SU-DHL-6 (cell line): ENCODE measurements at regions not wholly inside any gene's neighbourhood (a gene's known extent, or its start where the extent isn't known, plus 50 kb on each side); places are given as distances from the start of the nearest gene placed in this dataset.

Source experiments
- CTCF ChIP-seq: fragments of 200-600 bp; sonication (generic); IDR thresholded peaks from one replicate; pipeline ENCODE4 v1.5.1; 2017; ENCODE audit warnings: antibody characterized with exemption, mild to moderate bottlenecking, low read length, moderate library complexity; ENCODE audit not compliant: insufficient read depth, poor library complexity, severe bottlenecking
- EZH2phosphoT487 ChIP-seq: fragments of 200-600 bp; sonication (generic), shearing (Covaris generic); conservative IDR thresholded peaks from 2 replicates; pipeline ENCODE4 v1.6.1; 2018; ENCODE audit warnings: mild to moderate bottlenecking, antibody characterized with exemption, low read length, moderate library complexity, mixed read lengths

DNA sequence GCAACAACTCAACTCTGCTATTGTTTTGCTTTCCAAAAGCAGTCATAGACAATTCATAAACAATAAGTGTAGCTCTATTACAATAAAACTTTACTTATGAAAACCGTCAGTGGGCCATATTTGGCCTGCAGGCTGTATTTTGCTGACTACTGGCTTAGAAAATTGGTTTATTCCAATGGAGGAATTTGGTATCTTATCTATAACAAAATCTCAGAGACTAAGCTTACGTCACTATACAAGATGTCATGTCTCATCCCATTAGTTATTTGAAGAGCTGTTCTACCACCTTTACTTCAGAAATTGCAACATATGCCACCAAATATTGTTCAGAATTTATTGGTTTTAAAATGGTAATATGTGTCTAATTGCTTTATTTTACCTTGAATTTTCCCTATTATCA lies 436.9 kb downstream of the HTR1B start:
- TF ChIP-seq CTCF, result no peak
- TF ChIP-seq EZH2phosphoT487, result no peak
